Natural killer cell (primary cell): ENCODE measurements at regions not wholly inside any gene's neighbourhood (a gene's known extent, or its start where the extent isn't known, plus 50 kb on each side); places are given as distances from the start of the nearest gene placed in this dataset.

Experiments used
- ATAC-seq, 3 donors: fragments of 150-1000 bp in 2 of 3; fragments of 200-7000 bp in 1 of 3; cut with Tn5 transposase; 1 replicate in 1 of 3; 2 replicates in 2 of 3; pipeline ENCODE4 v1.10.0; 2021; ENCODE audit warnings: mild to moderate bottlenecking in 2 of 3, moderate library complexity in 2 of 3
- DNase-seq, 2 donors: peaks; one replicate each; pipeline versions ENCODE4 v3.0.0 to v3.0.0-alpha.2; 2013 to 2021; ENCODE audit warnings: mixed read lengths in 1 of 2
- H3K27ac ChIP-seq: one replicate; pipeline ENCODE4 v1.5.1; 2013; ENCODE audit warnings: mild to moderate bottlenecking, low read length
- H3K27me3 ChIP-seq: one replicate; pipeline ENCODE4 v1.6.1; 2013; ENCODE audit warnings: low read length; ENCODE audit not compliant: control insufficient read depth, insufficient read depth
- H3K36me3 ChIP-seq: one replicate; pipeline ENCODE4 v1.6.1; 2013; ENCODE audit warnings: low read length; ENCODE audit not compliant: control insufficient read depth, insufficient read depth
- H3K4me1 ChIP-seq: one replicate; pipeline ENCODE4 v1.6.1; 2013; ENCODE audit warnings: low read length; ENCODE audit not compliant: control insufficient read depth, insufficient read depth
- H3K4me3 ChIP-seq: one replicate; pipeline ENCODE4 v1.5.1; 2013; ENCODE audit warnings: low read length
- H3K9me3 ChIP-seq: one replicate; pipeline ENCODE4 v1.6.1; 2013; ENCODE audit warnings: low read length; ENCODE audit not compliant: control insufficient read depth, insufficient read depth
- H3K27ac Mint-ChIP-seq, 2 donors: one replicate each; pipeline ENCODE4 v1.8.0; 2022; ENCODE audit warnings: mild to moderate bottlenecking in 2 of 2, mixed read lengths in 2 of 2, moderate library complexity in 1 of 2
- H3K27me3 Mint-ChIP-seq, 2 donors: one replicate each; pipeline ENCODE4 v1.8.0; 2022; ENCODE audit warnings: low read depth in 2 of 2, mixed read lengths in 2 of 2
- H3K36me3 Mint-ChIP-seq: one replicate; pipeline ENCODE4 v1.8.0; 2022; ENCODE audit warnings: mixed read lengths
- H3K4me1 Mint-ChIP-seq, 2 donors: one replicate each; pipeline ENCODE4 v1.8.0; 2022; ENCODE audit warnings: mixed read lengths in 2 of 2
- H3K4me3 Mint-ChIP-seq: one replicate; pipeline ENCODE4 v1.8.0; 2022; ENCODE audit warnings: mild to moderate bottlenecking, moderate library complexity, mixed read lengths
- H3K9me3 Mint-ChIP-seq, 2 donors: one replicate each; pipeline ENCODE4 v1.8.0; 2022; ENCODE audit warnings: mixed read lengths in 2 of 2
- WGBS: methylation state at CpG from one replicate; pipeline ENCODE4 v1.1.7; 2013; ENCODE audit warnings: missing lambda C conversion rate; ENCODE audit not compliant: insufficient coverage; 5-methylcytosine and 5-hydroxymethylcytosine counted together
- intact Hi-C: fragments of 100-400 bp; cut with micrococcal nuclease; formaldehyde crosslinking; loops from one replicate; pipeline ENCODE4 v1.14.2; 2022
- TF ChIP-seq, protein P1 (sequence below): fragments of 200-600 bp; IDR thresholded peaks from one replicate; pipeline ENCODE4 v1.8.0; 2022; ENCODE audit warnings: antibody characterized with exemption

DNA sequence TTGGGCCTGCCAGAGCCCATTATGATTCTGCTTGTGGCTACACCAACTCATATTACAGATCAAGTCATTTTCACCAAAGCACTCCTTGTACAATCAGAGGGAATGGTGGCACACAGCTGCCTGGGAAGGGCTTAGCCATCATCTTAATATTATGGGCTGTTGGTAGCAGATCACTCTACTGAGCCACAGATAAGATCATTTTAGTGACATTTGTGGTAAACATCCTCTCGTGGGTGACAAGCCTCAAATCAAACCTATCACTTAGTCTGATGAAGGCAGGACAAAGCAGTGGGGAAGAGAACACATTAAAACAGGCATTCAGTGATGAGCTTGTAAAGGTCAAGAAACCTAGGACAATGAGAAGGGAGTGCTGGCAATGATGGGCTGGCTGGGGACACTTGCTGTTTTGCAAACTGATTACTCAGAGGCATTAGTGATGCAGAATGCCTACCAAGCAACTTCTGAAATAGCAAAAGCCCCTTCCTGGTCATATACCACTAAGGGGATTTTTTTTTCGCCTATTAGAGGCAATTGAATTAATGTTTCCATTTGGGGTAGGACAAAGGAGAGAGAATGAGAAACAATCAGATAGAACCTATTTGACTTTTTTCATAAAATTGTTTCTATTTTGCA is 137.5 kb upstream of the WDR11 start:
- intact Hi-C loops, result no loop called here
- no peaks in the 10 kb centered on the region for H3K36me3 ChIP-seq
- TF ChIP-seq, protein P1, sequence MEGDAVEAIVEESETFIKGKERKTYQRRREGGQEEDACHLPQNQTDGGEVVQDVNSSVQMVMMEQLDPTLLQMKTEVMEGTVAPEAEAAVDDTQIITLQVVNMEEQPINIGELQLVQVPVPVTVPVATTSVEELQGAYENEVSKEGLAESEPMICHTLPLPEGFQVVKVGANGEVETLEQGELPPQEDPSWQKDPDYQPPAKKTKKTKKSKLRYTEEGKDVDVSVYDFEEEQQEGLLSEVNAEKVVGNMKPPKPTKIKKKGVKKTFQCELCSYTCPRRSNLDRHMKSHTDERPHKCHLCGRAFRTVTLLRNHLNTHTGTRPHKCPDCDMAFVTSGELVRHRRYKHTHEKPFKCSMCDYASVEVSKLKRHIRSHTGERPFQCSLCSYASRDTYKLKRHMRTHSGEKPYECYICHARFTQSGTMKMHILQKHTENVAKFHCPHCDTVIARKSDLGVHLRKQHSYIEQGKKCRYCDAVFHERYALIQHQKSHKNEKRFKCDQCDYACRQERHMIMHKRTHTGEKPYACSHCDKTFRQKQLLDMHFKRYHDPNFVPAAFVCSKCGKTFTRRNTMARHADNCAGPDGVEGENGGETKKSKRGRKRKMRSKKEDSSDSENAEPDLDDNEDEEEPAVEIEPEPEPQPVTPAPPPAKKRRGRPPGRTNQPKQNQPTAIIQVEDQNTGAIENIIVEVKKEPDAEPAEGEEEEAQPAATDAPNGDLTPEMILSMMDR, result no peak
- H3K4me3 Mint-ChIP-seq, result no peak overlapping the region
- H3K4me3 ChIP-seq, result no peak overlapping the region
- DNase-seq, result peak in 1 of 2 donors; percentile 10
- no peak overlapping the region for H3K27ac ChIP-seq
- no peaks in the 10 kb centered on the region for H3K9me3 ChIP-seq
- ATAC-seq, result peak; percentile 44 to 86 (median 46)
- H3K27ac Mint-ChIP-seq, result peak overlapping the region in 1 of 2 donors; percentile 66
- peaks cover 13% of the 10 kb centered on the region for H3K4me1 ChIP-seq
- H3K27me3 Mint-ChIP-seq, result peaks cover 45 to 58% of the 10 kb centered on the region in 2 donors
- peaks cover 33% of the 10 kb centered on the region for H3K27me3 ChIP-seq
- H3K9me3 Mint-ChIP-seq, result no peaks in the 10 kb centered on the region
- no peaks in the 10 kb centered on the region for H3K36me3 Mint-ChIP-seq
- 0% methylated on average over 1 of the region's 2 CpGs for WGBS
- peaks cover 14 to 18% of the 10 kb centered on the region in 2 donors for H3K4me1 Mint-ChIP-seq

DNA sequence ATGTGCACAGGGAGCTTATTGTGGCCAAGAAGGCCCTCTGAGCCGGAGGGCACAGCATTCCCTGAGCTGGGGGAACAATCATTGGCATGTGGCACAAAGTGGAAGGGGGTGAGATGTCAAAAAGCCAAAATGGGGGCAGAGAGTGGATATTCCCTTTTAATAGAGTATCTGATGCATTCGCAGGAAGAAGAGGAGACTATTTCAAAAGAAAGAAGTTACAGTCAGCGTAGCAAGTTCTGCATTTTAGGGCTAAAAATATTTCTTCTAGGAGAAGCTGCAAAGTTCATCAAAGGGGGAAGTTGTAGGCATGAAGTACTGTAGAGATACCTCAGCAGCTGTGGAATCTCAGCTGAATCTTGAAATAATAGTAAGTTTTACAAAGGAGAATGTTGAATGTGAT is 136.0 kb upstream of the WDR11 start:
- H3K9me3 Mint-ChIP-seq, result no peaks in the 10 kb centered on the region
- H3K4me3 Mint-ChIP-seq, result no peak overlapping the region
- H3K27ac Mint-ChIP-seq, result no peak overlapping the region
- H3K27ac ChIP-seq, result no peak overlapping the region
- no peaks in the 10 kb centered on the region for H3K36me3 Mint-ChIP-seq
- peaks cover 13% of the 10 kb centered on the region for H3K4me1 ChIP-seq
- no peak overlapping the region for H3K4me3 ChIP-seq
- H3K27me3 ChIP-seq, result peaks cover 33% of the 10 kb centered on the region
- intact Hi-C loops, result no loop called here
- no peaks in the 10 kb centered on the region for H3K9me3 ChIP-seq
- peaks cover 14 to 18% of the 10 kb centered on the region in 2 donors for H3K4me1 Mint-ChIP-seq
- peaks cover 39 to 51% of the 10 kb centered on the region in 2 donors for H3K27me3 Mint-ChIP-seq
- H3K36me3 ChIP-seq, result no peaks in the 10 kb centered on the region
- TF ChIP-seq, protein P1, result no peak
- 47% methylated on average over 3 of the region's 3 CpGs for WGBS
- DNase-seq (no peak), ATAC-seq (no peak)

GRCh38 chr10:120719333-120719732 is 131.8 kb upstream of the WDR11 start:
- Histone ChIP-seq H3K4me1 (peaks cover 3% of the 10 kb centered on the region), H3K4me3 (no peak overlapping the region), H3K36me3 (no peaks in the 10 kb centered on the region), H3K9me3 (no peaks in the 10 kb centered on the region), H3K27ac (no peak overlapping the region), H3K27me3 (peaks cover 19% of the 10 kb centered on the region)
- Mint-ChIP-seq H3K4me1 (no peaks in the 10 kb centered on the region), H3K27me3 (peaks cover 19 to 35% of the 10 kb centered on the region in 2 donors), H3K27ac (no peak overlapping the region), H3K36me3 (no peaks in the 10 kb centered on the region), H3K9me3 (no peaks in the 10 kb centered on the region), H3K4me3 (no peak overlapping the region)
- DNase-seq, result no peak
- peak; percentile 36 to 57 (median 49) for ATAC-seq
- TF ChIP-seq, protein P1, result no peak
- intact Hi-C loops, result no loop called here

GRCh38 chr10:120727001-120727400 is 124.2 kb upstream of the WDR11 start:
- DNase-seq (no peak), ATAC-seq (no peak)
- 100% methylated on average over 2 of the region's 2 CpGs for WGBS
- Histone ChIP-seq H3K4me3 (no peak overlapping the region), H3K9me3 (no peaks in the 10 kb centered on the region), H3K27ac (no peak overlapping the region), H3K27me3 (no peaks in the 10 kb centered on the region), H3K36me3 (no peaks in the 10 kb centered on the region), H3K4me1 (no peaks in the 10 kb centered on the region)
- no peak overlapping the region for H3K27ac Mint-ChIP-seq
- no peaks in the 10 kb centered on the region for H3K4me1 Mint-ChIP-seq
- H3K27me3 Mint-ChIP-seq, result peaks cover 0 to 16% of the 10 kb centered on the region in 2 donors
- H3K4me3 Mint-ChIP-seq, result no peak overlapping the region
- no peaks in the 10 kb centered on the region for H3K9me3 Mint-ChIP-seq
- H3K36me3 Mint-ChIP-seq, result no peaks in the 10 kb centered on the region
- intact Hi-C loops, result no loop called here
- TF ChIP-seq, protein P1, result no peak
